ENCODE measurements at regions not wholly inside any gene's neighbourhood (a gene's known extent, or its start where the extent isn't known, plus 50 kb on each side); places are given as distances from the start of the nearest gene placed in this dataset.

DNA sequence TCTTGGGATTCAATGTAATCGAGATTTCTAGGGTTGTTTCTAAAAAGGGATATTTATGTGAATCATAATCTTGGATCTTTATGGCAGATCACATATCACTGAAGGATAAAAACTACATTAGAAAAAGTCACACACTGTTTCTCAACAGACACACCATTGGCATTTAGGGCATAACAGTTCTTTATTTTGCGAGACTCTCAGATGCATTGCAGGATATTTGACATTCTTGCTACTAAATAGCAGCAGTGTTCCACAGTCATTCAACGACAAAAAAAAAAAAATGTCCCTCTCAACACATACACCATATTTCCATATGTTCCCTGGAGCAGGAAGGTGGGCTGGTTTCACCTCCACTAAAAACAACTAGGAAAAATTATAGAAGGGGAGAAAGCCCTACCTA lies 243.4 kb upstream of the PCDH18 start:
- Histone ChIP-seq H3K4me3 (ENCODE audit: low read length) (no peak overlapping the region), H3K27ac (ENCODE audit: low read length) (no peak overlapping the region)

GRCh38 chr4:137774501-137774900 lies 242.2 kb upstream of the PCDH18 start:
- no peaks in the 10 kb centered on the region for H3F3A ChIP-seq (ENCODE audit: insufficient read depth, low read length, poor library complexity, severe bottlenecking)
- no peaks in the 10 kb centered on the region for H4K20me1 ChIP-seq (ENCODE audit: insufficient read depth)
- no peaks in the 10 kb centered on the region for H3K9me3 ChIP-seq (ENCODE audit: low read length)
- H3K36me3 ChIP-seq (ENCODE audit: insufficient read depth, low read length), result no peaks in the 10 kb centered on the region
- H3K4me3 ChIP-seq (ENCODE audit: low read length), result no peak overlapping the region
- H2AFZ ChIP-seq (ENCODE audit: low read depth, low read length), result no peak overlapping the region
- H3K79me2 ChIP-seq (replicated peaks; ENCODE audit: insufficient read depth, low read length), result no peaks in the 10 kb centered on the region
- H3K4me2 ChIP-seq (ENCODE audit: low read length), result no peak overlapping the region
- no peaks in the 10 kb centered on the region for H3K27me3 ChIP-seq (ENCODE audit: insufficient read depth, low read depth, low read length)
- no peak overlapping the region for H3K27ac ChIP-seq (ENCODE audit: low read length)
- H3K9me2 ChIP-seq (ENCODE audit: insufficient read depth, low read length), result no peaks in the 10 kb centered on the region
- no peak for TF ChIP-seq RAD21 (conservative IDR thresholded peaks at IDR 0.05)
- TF ChIP-seq TAF1 (IDR thresholded peaks at IDR 0.05; ENCODE audit: low read depth), result no peak
- TF ChIP-seq SMC3 (conservative IDR thresholded peaks at IDR 0.05; ENCODE audit: poor library complexity), result no peak
- no peak for TF ChIP-seq POLR2AphosphoS5 (IDR thresholded peaks at IDR 0.05)
- no peak for TF ChIP-seq EP300 (conservative IDR thresholded peaks at IDR 0.05; ENCODE audit: poor library complexity, severe bottlenecking)
- TF ChIP-seq, protein P1, sequence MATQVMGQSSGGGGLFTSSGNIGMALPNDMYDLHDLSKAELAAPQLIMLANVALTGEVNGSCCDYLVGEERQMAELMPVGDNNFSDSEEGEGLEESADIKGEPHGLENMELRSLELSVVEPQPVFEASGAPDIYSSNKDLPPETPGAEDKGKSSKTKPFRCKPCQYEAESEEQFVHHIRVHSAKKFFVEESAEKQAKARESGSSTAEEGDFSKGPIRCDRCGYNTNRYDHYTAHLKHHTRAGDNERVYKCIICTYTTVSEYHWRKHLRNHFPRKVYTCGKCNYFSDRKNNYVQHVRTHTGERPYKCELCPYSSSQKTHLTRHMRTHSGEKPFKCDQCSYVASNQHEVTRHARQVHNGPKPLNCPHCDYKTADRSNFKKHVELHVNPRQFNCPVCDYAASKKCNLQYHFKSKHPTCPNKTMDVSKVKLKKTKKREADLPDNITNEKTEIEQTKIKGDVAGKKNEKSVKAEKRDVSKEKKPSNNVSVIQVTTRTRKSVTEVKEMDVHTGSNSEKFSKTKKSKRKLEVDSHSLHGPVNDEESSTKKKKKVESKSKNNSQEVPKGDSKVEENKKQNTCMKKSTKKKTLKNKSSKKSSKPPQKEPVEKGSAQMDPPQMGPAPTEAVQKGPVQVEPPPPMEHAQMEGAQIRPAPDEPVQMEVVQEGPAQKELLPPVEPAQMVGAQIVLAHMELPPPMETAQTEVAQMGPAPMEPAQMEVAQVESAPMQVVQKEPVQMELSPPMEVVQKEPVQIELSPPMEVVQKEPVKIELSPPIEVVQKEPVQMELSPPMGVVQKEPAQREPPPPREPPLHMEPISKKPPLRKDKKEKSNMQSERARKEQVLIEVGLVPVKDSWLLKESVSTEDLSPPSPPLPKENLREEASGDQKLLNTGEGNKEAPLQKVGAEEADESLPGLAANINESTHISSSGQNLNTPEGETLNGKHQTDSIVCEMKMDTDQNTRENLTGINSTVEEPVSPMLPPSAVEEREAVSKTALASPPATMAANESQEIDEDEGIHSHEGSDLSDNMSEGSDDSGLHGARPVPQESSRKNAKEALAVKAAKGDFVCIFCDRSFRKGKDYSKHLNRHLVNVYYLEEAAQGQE (IDR thresholded peaks at IDR 0.05; ENCODE audit: borderline replicate concordance), result no peak
- TF ChIP-seq, protein P2, sequence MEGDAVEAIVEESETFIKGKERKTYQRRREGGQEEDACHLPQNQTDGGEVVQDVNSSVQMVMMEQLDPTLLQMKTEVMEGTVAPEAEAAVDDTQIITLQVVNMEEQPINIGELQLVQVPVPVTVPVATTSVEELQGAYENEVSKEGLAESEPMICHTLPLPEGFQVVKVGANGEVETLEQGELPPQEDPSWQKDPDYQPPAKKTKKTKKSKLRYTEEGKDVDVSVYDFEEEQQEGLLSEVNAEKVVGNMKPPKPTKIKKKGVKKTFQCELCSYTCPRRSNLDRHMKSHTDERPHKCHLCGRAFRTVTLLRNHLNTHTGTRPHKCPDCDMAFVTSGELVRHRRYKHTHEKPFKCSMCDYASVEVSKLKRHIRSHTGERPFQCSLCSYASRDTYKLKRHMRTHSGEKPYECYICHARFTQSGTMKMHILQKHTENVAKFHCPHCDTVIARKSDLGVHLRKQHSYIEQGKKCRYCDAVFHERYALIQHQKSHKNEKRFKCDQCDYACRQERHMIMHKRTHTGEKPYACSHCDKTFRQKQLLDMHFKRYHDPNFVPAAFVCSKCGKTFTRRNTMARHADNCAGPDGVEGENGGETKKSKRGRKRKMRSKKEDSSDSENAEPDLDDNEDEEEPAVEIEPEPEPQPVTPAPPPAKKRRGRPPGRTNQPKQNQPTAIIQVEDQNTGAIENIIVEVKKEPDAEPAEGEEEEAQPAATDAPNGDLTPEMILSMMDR (IDR thresholded peaks at IDR 0.05; ENCODE audit: poor library complexity, severe bottlenecking), result no peak
- TF ChIP-seq EZH2 (IDR thresholded peaks at IDR 0.05; ENCODE audit: borderline replicate concordance, insufficient read depth, low read length, poor library complexity, severe bottlenecking), result no peak
- TF ChIP-seq MXI1 (conservative IDR thresholded peaks at IDR 0.05; ENCODE audit: poor library complexity, severe bottlenecking), result no peak
- no peak overlapping the region for H3K9ac ChIP-seq (ENCODE audit: low read length)

More for the DNA sequence above, 243.4 kb upstream of the PCDH18 start:
- H3K27me3 ChIP-seq (ENCODE audit: insufficient read depth, low read depth, low read length), result no peaks in the 10 kb centered on the region
- no peaks in the 10 kb centered on the region for H3K9me3 ChIP-seq (ENCODE audit: low read length)
- no peaks in the 10 kb centered on the region for H4K20me1 ChIP-seq (ENCODE audit: insufficient read depth)
- H3K4me2 ChIP-seq (ENCODE audit: low read length), result no peak overlapping the region
- no peaks in the 10 kb centered on the region for H3K79me2 ChIP-seq (replicated peaks; ENCODE audit: insufficient read depth, low read length)
- H3K36me3 ChIP-seq (ENCODE audit: insufficient read depth, low read length), result no peaks in the 10 kb centered on the region
- H3F3A ChIP-seq (ENCODE audit: insufficient read depth, low read length, poor library complexity, severe bottlenecking), result no peaks in the 10 kb centered on the region
- H3K9ac ChIP-seq (ENCODE audit: low read length), result no peak overlapping the region
- no peak overlapping the region for H2AFZ ChIP-seq (ENCODE audit: low read depth, low read length)
- TF ChIP-seq SMC3 (conservative IDR thresholded peaks at IDR 0.05; ENCODE audit: poor library complexity), result no peak
- TF ChIP-seq RAD21 (conservative IDR thresholded peaks at IDR 0.05), result no peak
- TF ChIP-seq, protein P1 (IDR thresholded peaks at IDR 0.05; ENCODE audit: borderline replicate concordance), result no peak
- TF ChIP-seq, protein P2 (IDR thresholded peaks at IDR 0.05; ENCODE audit: poor library complexity, severe bottlenecking), result no peak
- TF ChIP-seq MXI1 (conservative IDR thresholded peaks at IDR 0.05; ENCODE audit: poor library complexity, severe bottlenecking), result no peak
- TF ChIP-seq EZH2 (IDR thresholded peaks at IDR 0.05; ENCODE audit: borderline replicate concordance, insufficient read depth, low read length, poor library complexity, severe bottlenecking), result no peak
- TF ChIP-seq TAF1 (IDR thresholded peaks at IDR 0.05; ENCODE audit: low read depth), result no peak
- no peak for TF ChIP-seq EP300 (conservative IDR thresholded peaks at IDR 0.05; ENCODE audit: poor library complexity, severe bottlenecking)
- no peak for TF ChIP-seq POLR2AphosphoS5 (IDR thresholded peaks at IDR 0.05)
- H3K9me2 ChIP-seq (ENCODE audit: insufficient read depth, low read length), result no peaks in the 10 kb centered on the region
